HG03469 (cell line): ENCODE measurements at regions not wholly inside any gene's neighbourhood (a gene's known extent, or its start where the extent isn't known, plus 50 kb on each side); places are given as distances from the start of the nearest gene placed in this dataset.

Experiments
- ATAC-seq: cut with Tn5 transposase; IDR thresholded peaks from one replicate; pipeline ENCODE4 v1.9.1; 2021; ENCODE audit warnings: mild to moderate bottlenecking, moderate library complexity, moderate number of reproducible peaks; ENCODE audit not compliant: unreplicated experiment

- ATAC-seq = no peak
Measured at GRCh38 chr6:93975159-93975558, 555.8 kb upstream of the EPHA7 start.

GRCh38 chr6:93974332-93974731 lies 555.0 kb upstream of the EPHA7 start:
- no peak for ATAC-seq

GRCh38 chr6:93972791-93973190 lies 553.4 kb upstream of the EPHA7 start:
- no peak for ATAC-seq

- no peak for ATAC-seq
Measured at GRCh38 chr6:93970684-93971083, 551.3 kb upstream of the EPHA7 start.

DNA sequence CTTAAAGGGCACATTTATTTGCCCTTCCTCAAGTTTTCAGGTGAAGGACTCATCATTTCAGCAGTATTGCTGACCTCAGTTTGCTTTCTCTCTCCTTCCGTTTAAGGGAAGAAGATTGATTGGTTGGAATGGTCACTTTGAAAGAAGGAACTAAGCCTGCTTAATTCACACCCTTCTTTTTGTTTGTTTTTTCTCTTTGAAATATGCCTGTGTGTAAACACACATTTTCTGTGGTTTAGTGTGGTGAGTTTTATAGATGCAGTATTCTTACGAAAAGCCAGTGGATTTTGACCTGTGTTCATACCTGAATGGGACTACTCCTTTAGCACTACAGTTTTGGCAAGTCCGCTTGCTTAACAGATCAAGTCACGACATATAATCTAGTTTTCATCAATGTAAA lies 548.8 kb upstream of the EPHA7 start:
- ATAC-seq = no peak

DNA sequence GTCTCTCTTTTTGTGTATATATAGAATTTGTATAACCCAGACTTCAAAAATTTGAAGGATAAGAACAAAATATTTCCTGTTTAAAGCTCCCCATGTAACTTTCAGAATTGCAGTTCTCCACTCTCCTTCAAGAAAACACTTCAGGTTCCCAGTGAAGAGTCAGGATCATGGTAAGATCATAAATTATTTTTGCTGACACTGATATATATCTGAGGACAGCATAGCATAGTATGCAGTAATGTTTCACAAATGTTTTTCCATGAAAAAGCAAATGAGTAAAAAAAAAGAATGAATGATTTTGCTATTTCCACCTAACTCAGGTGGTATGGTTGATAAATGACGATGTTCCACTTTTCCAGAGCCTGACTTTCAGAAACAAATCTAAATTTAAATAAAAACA lies 545.6 kb upstream of the EPHA7 start:
- no peak for ATAC-seq

DNA sequence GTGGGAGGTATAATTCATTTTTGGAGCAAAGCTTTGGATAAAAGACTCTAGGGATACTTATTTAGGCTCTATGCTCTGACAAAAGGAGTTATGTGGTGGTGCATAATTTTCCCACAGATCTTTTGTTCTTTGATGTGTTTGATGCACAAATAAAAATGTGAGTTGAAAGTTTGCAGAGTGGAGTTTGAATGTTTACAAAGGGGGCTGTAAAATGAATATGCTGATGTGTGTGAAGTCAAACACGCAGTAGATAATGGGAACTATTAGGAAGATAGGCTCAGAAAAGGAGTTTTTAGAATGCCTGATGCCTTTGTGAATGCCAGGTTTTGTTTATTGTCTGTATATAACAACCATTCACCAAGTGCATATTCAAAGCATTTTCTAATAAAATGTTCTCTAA lies 545.0 kb upstream of the EPHA7 start:
- ATAC-seq = no peak

DNA sequence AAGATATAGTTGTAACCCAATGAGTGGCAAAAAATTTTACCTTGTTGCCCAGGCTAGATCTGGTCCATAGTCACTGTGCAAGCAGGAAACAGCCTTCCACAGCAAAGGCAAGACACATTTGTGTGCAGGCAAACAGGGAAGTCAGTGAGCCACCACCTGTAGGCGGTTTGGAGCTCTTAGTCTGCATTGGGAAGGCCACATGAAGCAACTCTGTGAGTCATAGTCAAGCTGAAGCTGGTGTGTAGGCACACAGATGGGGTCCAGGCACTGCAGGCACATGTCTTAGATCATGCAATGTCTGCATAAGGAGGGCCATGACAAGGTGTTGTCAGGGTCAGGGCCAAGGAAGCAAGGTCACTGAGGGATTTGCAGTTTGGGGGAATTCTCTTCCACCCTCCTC lies 543.2 kb upstream of the EPHA7 start:
- ATAC-seq = no peak

- no peak for ATAC-seq
Measured at GRCh38 chr6:93954584-93954983, 535.2 kb upstream of the EPHA7 start.

DNA sequence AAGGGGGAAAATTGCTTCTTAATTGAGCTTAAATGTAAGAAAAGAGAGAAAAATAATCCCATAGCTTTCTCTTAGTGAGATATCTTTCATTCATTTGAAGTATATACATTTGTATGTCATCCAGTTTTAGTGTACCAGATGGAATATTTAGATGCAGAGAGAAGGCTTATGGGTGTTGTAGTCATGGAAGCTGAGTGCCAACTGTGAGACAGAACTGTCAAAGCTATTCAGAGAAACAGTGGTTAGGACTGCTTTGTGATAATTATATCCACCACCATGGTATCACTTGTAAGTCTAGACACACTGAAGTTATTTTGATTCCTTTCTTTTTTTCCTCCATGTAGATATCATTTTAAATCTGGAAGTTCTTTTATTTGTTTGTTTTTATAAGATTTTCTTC lies 524.3 kb upstream of the EPHA7 start:
- ATAC-seq = no peak

DNA sequence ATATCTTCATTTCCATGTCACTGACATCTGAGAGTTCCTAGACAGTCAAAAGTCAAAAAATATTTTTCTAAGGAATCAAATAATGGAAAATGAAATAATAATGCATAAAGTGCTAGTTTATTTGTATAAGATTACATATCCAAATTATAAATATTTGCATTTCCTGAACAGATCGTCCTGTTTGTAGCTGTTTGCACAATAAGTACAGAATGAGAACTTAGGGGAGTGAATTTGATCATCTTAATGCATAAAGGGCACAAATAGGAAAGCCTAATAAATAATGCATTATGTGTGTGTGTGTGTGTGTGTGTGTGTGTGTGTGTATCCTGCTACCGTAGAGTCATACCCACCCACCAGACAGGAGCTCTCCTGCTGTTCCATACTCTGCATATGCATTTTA lies 521.0 kb upstream of the EPHA7 start:
- no peak for ATAC-seq

- ATAC-seq = no peak
Measured at GRCh38 chr6:93932175-93932574, 512.8 kb upstream of the EPHA7 start.

DNA sequence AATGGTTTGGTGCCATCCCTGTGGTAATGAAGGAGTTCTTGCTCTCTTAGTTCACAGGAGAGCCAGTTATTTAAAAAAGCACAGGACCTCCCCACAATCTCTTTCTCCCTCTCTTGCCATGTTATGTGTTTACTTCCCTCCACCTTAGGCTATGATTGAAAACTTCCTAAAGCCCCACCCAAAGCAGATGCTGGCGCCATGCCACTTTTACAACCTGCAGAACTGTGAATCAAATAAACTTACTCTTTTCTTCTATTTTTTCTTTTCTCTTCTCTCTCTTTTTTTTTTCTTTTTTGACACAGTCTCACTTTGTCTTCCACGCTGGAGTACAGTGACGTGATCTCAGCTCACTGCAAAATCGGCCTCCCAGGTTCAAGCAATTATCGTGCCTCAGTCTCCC lies 508.4 kb upstream of the EPHA7 start:
- no peak for ATAC-seq

GRCh38 chr6:93919365-93919764 lies 500.0 kb upstream of the EPHA7 start:
- ATAC-seq = no peak

DNA sequence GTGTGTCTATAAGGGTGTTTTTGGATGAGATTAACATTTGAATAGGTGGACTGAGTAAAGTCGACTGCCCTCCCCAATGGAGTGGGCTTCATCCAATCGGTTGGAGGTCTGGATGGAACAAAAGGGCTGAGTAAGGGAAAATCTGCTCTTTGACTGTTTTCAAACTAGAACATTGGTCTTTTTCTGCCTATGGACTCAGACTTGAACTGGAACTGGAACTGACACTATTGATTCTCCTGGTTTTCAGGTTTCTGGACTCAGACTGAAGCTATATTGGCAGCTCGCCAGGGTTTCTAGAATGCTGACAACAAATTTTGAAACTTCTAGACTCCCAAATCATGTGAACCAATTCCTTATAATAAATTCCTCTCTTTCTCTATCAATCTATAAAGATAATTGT lies 498.9 kb upstream of the EPHA7 start:
- no peak for ATAC-seq

DNA sequence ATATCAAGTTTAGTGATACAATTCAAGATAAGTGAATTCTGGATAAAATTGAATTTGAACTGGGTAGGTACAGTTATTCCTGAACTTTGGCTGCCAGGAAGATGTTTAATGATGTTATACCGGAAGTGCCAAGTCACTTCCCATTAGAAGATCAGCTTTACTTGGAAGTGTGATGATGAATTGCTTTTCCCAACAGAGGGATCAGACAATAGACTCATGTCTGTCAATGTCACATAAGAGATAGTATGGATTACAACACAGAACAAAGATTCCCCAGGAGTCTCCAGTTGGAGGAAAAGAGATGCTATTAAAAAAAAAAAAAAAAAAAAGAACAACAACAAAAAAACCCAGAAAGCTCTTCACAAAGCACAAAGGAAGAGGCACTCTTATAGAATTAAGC lies 497.9 kb upstream of the EPHA7 start:
- no peak for ATAC-seq

- ATAC-seq = no peak
Measured at GRCh38 chr6:93916716-93917115, 497.4 kb upstream of the EPHA7 start.

DNA sequence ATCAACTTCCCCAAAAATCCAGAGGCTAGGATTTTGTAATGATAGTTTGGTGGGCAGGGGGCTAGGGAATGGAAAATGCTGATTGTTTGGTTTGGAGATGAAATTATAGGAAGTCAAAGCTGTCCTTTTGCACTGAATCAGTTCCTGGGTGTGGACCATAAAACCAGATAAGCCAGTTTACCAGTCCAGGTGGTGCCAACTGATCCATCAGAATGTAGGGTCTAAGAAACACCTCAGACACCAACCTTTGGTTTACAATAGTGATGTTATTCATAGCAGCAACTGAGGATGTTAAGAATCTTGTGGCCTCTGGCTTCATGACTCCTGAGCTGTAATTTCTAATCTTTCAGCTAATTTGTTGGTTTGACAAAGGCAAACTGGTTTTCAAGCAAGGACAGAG lies 496.6 kb upstream of the EPHA7 start:
- ATAC-seq = no peak

GRCh38 chr6:93902517-93902916 lies 483.2 kb upstream of the EPHA7 start:
- ATAC-seq = no peak

DNA sequence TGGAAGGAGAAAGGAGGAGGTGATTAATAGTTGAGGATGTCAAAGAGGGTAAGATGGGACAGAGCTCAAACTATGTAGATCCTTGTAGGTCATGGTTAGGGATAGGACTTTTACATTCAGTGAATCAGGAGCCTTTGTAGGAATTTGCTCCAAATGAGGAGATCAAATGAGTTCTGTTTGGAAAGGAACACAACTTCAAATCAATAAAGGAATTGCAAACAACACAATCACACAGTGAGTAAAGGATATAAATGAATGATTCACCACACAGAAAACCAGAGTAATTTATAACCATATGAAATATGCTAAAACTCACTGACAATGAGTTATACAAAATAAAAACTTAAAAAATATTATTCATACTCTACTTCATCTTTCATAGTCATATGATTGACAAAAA lies 480.8 kb upstream of the EPHA7 start:
- ATAC-seq = no peak

DNA sequence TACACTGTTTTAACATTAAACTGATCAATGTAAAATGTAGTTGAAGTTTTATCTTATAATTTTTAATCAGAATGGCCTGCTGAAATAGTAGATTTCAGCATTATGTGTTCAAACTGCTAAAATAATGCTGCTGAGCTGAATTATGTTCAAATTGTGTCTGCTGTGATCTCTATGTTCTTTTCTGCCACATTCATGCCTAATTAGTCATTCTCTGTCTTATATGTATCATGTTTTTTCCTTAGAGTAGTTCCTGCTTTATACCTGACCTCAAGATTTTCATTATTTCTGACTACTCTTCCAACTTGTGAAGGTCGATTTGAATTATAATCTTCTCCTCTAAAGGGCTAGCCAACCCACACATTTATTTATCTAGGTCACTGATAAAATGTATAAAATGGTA lies 476.7 kb upstream of the EPHA7 start:
- no peak for ATAC-seq

DNA sequence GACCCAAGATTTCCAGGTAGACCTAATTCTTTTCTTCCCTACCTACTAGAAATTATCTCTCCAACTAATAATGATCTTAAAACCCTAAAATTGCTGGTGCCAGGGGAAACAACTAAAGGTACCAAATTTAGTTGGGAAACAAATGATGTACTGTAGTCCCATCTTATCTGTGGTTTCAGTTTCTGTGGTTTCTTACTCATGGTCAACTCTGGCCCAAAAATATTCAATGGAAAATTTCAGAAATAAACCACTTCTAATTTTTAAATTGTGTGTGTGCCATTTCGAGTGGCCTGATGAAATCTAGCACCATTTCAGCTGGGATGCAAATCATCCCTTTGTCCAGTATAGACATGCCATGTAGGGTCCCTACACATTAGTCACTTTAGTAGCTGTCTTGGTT lies 475.2 kb upstream of the EPHA7 start:
- no peak for ATAC-seq

GRCh38 chr6:93889713-93890112 lies 470.4 kb upstream of the EPHA7 start:
- no peak for ATAC-seq

- ATAC-seq = no peak
Measured at GRCh38 chr6:93886416-93886815, 467.1 kb upstream of the EPHA7 start.
